Tibial nerve (tissue), 4 donors: ENCODE measurements at regions not wholly inside any gene's neighbourhood (a gene's known extent, or its start where the extent isn't known, plus 50 kb on each side); places are given as distances from the start of the nearest gene placed in this dataset.

Experiments used
- EP300 ChIP-seq, 2 donors: sonication (generic); formaldehyde crosslinking; IDR thresholded peaks; one replicate each; pipeline ENCODE4 v1.6.1; 2017; ENCODE audit warnings: antibody characterized with exemption in 2 of 2, mild to moderate bottlenecking in 1 of 2
- POLR2A ChIP-seq, 2 donors: fragments of 450-650 bp; IDR thresholded peaks; one replicate each; pipeline ENCODE4 v1.6.1; 2017; ENCODE audit warnings: antibody characterized with exemption in 2 of 2, mild to moderate bottlenecking in 2 of 2, moderate library complexity in 2 of 2
- TF ChIP-seq, protein P1 (sequence below), 5 experiments: fragments of 200-600 bp in 3 of 5; fragments of 450-650 bp in 2 of 5; sonication (generic) in 3 of 5; IDR thresholded peaks; one replicate each; pipeline ENCODE4 v1.5.1; 2016 to 2019; ENCODE audit warnings: antibody characterized with exemption in 5 of 5, mild to moderate bottlenecking in 3 of 5, moderate library complexity in 2 of 5

DNA sequence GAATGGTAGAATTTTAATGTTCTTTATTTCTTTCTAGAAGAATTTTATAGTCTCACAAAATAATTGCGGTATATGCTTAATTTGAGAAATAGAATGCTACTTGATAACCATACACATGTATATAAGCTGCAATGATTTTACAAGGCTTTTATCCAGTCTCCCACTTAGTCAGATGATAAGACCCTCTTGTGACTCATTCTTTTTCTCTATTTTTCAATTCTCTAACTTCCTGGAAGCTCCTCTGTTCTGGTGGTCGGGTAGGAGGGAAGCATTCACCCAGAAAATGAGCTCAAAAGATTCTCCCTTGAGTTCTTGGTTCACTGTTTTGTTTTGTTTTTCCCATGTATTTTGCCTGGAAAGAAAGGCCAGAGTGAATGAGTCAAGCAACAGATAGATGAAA, 546.6 kb downstream of the INHBA start:
- TF ChIP-seq, protein P1, sequence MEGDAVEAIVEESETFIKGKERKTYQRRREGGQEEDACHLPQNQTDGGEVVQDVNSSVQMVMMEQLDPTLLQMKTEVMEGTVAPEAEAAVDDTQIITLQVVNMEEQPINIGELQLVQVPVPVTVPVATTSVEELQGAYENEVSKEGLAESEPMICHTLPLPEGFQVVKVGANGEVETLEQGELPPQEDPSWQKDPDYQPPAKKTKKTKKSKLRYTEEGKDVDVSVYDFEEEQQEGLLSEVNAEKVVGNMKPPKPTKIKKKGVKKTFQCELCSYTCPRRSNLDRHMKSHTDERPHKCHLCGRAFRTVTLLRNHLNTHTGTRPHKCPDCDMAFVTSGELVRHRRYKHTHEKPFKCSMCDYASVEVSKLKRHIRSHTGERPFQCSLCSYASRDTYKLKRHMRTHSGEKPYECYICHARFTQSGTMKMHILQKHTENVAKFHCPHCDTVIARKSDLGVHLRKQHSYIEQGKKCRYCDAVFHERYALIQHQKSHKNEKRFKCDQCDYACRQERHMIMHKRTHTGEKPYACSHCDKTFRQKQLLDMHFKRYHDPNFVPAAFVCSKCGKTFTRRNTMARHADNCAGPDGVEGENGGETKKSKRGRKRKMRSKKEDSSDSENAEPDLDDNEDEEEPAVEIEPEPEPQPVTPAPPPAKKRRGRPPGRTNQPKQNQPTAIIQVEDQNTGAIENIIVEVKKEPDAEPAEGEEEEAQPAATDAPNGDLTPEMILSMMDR (IDR thresholded peaks at IDR 0.05), result no peak
- no peak for TF ChIP-seq EP300 (IDR thresholded peaks at IDR 0.05)
- TF ChIP-seq POLR2A (IDR thresholded peaks at IDR 0.05), result no peak
